Glomerular visceral epithelial cell (primary cell): ENCODE measurements at regions not wholly inside any gene's neighbourhood (a gene's known extent, or its start where the extent isn't known, plus 50 kb on each side); places are given as distances from the start of the nearest gene placed in this dataset.
"Not testable (repeated sequence)": the region's sequence is repeated elsewhere in the genome, so short reads cannot be mapped to it uniquely, and the experiment has no call there.

Experiments
- DNase-seq: peaks from one replicate; pipeline ENCODE4 v3.0.0-alpha.2; 2016; ENCODE audit errors: extremely low spot score

GRCh38 chr13:37510441-37510840 is 88.1 kb downstream of the POSTN start:
- DNase-seq, result no peak

GRCh38 chr13:37505531-37505930 is 93.0 kb downstream of the POSTN start:
- DNase-seq, result no peak

- no peak for DNase-seq
These were observed 94.3 kb downstream of the POSTN start for GRCh38 chr13:37504251-37504650.

GRCh38 chr13:37503287-37503686 is 95.3 kb downstream of the POSTN start:
- no peak for DNase-seq

- not testable (repeated sequence) for DNase-seq
These were observed 96.1 kb downstream of the POSTN start for GRCh38 chr13:37502303-37502993.

- no peak for DNase-seq
These were observed 97.4 kb downstream of the POSTN start for GRCh38 chr13:37501187-37501586.

GRCh38 chr13:37495046-37495445 is 103.5 kb downstream of the POSTN start:
- peak; percentile 30 for DNase-seq

GRCh38 chr13:37493775-37494174 is 104.8 kb downstream of the POSTN start:
- DNase-seq, result no peak

GRCh38 chr13:37492741-37493514 is 105.6 kb downstream of the POSTN start:
- peak; percentile 87 for DNase-seq

- no peak for DNase-seq
These were observed 106.5 kb downstream of the POSTN start for GRCh38 chr13:37492075-37492474.

- no peak for DNase-seq
These were observed 106.9 kb downstream of the POSTN start for GRCh38 chr13:37491661-37492060.

GRCh38 chr13:37490176-37490779 is 108.3 kb downstream of the POSTN start:
- DNase-seq, result no peak

GRCh38 chr13:37488726-37489125 is 109.8 kb downstream of the POSTN start:
- DNase-seq, result no peak

GRCh38 chr13:37486171-37486681 is 112.3 kb downstream of the POSTN start:
- DNase-seq, result no peak

- peak; percentile 9 for DNase-seq
These were observed 112.8 kb downstream of the POSTN start for GRCh38 chr13:37485756-37486155.

- DNase-seq, result no peak
These were observed 114.5 kb downstream of the POSTN start for GRCh38 chr13:37484056-37484455.

GRCh38 chr13:37482331-37482730 is 116.2 kb downstream of the POSTN start:
- no peak for DNase-seq

- no peak for DNase-seq
These were observed 116.7 kb downstream of the POSTN start for GRCh38 chr13:37481885-37482227.

- peak; percentile 74 for DNase-seq
These were observed 117.3 kb downstream of the POSTN start for GRCh38 chr13:37481011-37481884.

GRCh38 chr13:37479916-37480315 is 118.7 kb downstream of the POSTN start:
- DNase-seq, result no peak

GRCh38 chr13:37476874-37477273 is 121.7 kb downstream of the POSTN start:
- no peak for DNase-seq

- no peak for DNase-seq
These were observed 122.6 kb downstream of the POSTN start for GRCh38 chr13:37475966-37476365.
